ENCODE measurements at regions not wholly inside any gene's neighbourhood (a gene's known extent, or its start where the extent isn't known, plus 50 kb on each side); places are given as distances from the start of the nearest gene placed in this dataset.
"Not testable (repeated sequence)": the region's sequence is repeated elsewhere in the genome, so short reads cannot be mapped to it uniquely, and the experiment has no call there.

- CTCF ChIA-PET (ENCODE audit: unreplicated experiment) = no interaction called here
Measured at GRCh38 chr5:115695310-115695880, 69.6 kb upstream of the TMED7 start.

DNA sequence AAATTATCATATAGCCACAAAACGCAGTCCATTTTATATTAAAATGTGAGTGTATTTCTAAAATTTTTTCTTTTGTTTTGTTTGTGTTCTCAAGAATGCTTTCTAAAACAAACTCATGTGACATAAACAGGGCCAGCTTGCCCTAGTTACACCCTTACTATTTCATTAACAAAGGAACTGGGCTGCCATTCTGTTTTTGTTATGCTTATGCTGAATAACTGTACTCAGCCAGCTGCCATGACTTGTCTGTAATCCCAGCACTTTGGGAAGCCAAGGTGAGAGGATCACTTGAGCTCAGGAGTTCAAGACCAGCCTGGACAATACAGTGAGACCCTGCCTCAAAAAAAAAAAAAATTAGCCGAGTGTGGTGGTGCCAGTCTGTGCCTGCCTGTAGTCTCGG, 66.0 kb upstream of the TMED7 start:
- H3K4me2 ChIP-seq (ENCODE audit: low read length); DNase-seq (ENCODE audit: low spot score); H3K9me3 ChIP-seq (ENCODE audit: low read length); BruUV-seq (replicated peaks); H3K27ac ChIP-seq (ENCODE audit: low read depth, low read length, poor library complexity, severe bottlenecking); H4K20me1 ChIP-seq (ENCODE audit: insufficient read depth, low read length); H3K79me2 ChIP-seq (ENCODE audit: insufficient read depth, low read depth, low read length); CTCF ChIA-PET (ENCODE audit: unreplicated experiment); H3K9me2 ChIP-seq (ENCODE audit: insufficient read depth, low read length); intact Hi-C loops (cut with micrococcal nuclease; ENCODE audit: unreplicated experiment); H3K36me3 ChIP-seq (ENCODE audit: insufficient read depth, low read length); H2AFZ ChIP-seq (ENCODE audit: low read length); H3K4me3 ChIP-seq (ENCODE audit: low read depth, low read length, poor library complexity, severe bottlenecking); H3K4me1 ChIP-seq (ENCODE audit: insufficient read depth, low read length, poor library complexity, severe bottlenecking): not testable (repeated sequence)
- POLR2A ChIA-PET = interaction anchor here (0.7 kb wide), 1 partner anchor 242 kb away, joined by 3 read pairs; no protein-coding TSS in a partner anchor

More at GRCh38 chr5:115695310-115695880, 69.6 kb upstream of the TMED7 start:
- H3K4me2 ChIP-seq (ENCODE audit: low read length) = no peak overlapping the region
- no peaks in the 10 kb centered on the region for H3K9me2 ChIP-seq (ENCODE audit: insufficient read depth, low read length)
- H3K36me3 ChIP-seq (ENCODE audit: insufficient read depth, low read length) = no peaks in the 10 kb centered on the region
- DNase-seq (ENCODE audit: low spot score) = no peak
- no TSS peak for BruUV-seq (replicated peaks)
- H3K4me3 ChIP-seq (ENCODE audit: low read depth, low read length, poor library complexity, severe bottlenecking) = no peak overlapping the region
- no peaks in the 10 kb centered on the region for H4K20me1 ChIP-seq (ENCODE audit: insufficient read depth, low read length)
- no peaks in the 10 kb centered on the region for H3K79me2 ChIP-seq (ENCODE audit: insufficient read depth, low read depth, low read length)
- no peaks in the 10 kb centered on the region for H3K9me3 ChIP-seq (ENCODE audit: low read length)
- intact Hi-C loops (cut with micrococcal nuclease; ENCODE audit: unreplicated experiment) = no loop called here
- no peak overlapping the region for H2AFZ ChIP-seq (ENCODE audit: low read length)
- POLR2A ChIA-PET = no interaction called here
- H3K27ac ChIP-seq (ENCODE audit: low read depth, low read length, poor library complexity, severe bottlenecking) = no peak overlapping the region
- H3K4me1 ChIP-seq (ENCODE audit: insufficient read depth, low read length, poor library complexity, severe bottlenecking) = no peaks in the 10 kb centered on the region
- TF ChIP-seq, protein P1, sequence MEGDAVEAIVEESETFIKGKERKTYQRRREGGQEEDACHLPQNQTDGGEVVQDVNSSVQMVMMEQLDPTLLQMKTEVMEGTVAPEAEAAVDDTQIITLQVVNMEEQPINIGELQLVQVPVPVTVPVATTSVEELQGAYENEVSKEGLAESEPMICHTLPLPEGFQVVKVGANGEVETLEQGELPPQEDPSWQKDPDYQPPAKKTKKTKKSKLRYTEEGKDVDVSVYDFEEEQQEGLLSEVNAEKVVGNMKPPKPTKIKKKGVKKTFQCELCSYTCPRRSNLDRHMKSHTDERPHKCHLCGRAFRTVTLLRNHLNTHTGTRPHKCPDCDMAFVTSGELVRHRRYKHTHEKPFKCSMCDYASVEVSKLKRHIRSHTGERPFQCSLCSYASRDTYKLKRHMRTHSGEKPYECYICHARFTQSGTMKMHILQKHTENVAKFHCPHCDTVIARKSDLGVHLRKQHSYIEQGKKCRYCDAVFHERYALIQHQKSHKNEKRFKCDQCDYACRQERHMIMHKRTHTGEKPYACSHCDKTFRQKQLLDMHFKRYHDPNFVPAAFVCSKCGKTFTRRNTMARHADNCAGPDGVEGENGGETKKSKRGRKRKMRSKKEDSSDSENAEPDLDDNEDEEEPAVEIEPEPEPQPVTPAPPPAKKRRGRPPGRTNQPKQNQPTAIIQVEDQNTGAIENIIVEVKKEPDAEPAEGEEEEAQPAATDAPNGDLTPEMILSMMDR (conservative IDR thresholded peaks at IDR 0.05; ENCODE audit: low read length) = no peak
- TF ChIP-seq EZH2phosphoT487 (IDR thresholded peaks at IDR 0.05; ENCODE audit: borderline replicate concordance, low read depth, low read length) = no peak

GRCh38 chr5:115686738-115687074, 60.9 kb upstream of the TMED7 start:
- Histone ChIP-seq H3K27ac (ENCODE audit: low read depth, low read length, poor library complexity, severe bottlenecking) (no peak overlapping the region), H3K9me2 (ENCODE audit: insufficient read depth, low read length) (no peaks in the 10 kb centered on the region), H3K9me3 (ENCODE audit: low read length) (no peaks in the 10 kb centered on the region), H3K79me2 (ENCODE audit: insufficient read depth, low read depth, low read length) (no peaks in the 10 kb centered on the region), H3K4me1 (ENCODE audit: insufficient read depth, low read length, poor library complexity, severe bottlenecking) (no peaks in the 10 kb centered on the region), H3K4me2 (ENCODE audit: low read length) (no peak overlapping the region), H4K20me1 (ENCODE audit: insufficient read depth, low read length) (no peaks in the 10 kb centered on the region), H3K4me3 (ENCODE audit: low read depth, low read length, poor library complexity, severe bottlenecking) (no peak overlapping the region), H3K36me3 (ENCODE audit: insufficient read depth, low read length) (no peaks in the 10 kb centered on the region), H2AFZ (ENCODE audit: low read length) (no peak overlapping the region)
- no TSS peak for BruUV-seq (replicated peaks)
- TF ChIP-seq, protein P1 (conservative IDR thresholded peaks at IDR 0.05; ENCODE audit: low read length) = no peak
- no peak for TF ChIP-seq EZH2phosphoT487 (IDR thresholded peaks at IDR 0.05; ENCODE audit: borderline replicate concordance, low read depth, low read length)
- intact Hi-C loops (cut with micrococcal nuclease; ENCODE audit: unreplicated experiment) = no loop called here
- POLR2A ChIA-PET = interaction anchor here (0.7 kb wide), 1 partner anchor 653 kb away, joined by 3 read pairs; no protein-coding TSS in a partner anchor
- CTCF ChIA-PET (ENCODE audit: unreplicated experiment) = no interaction called here
- no peak for DNase-seq (ENCODE audit: low spot score)
